SK-N-SH (cell line): ENCODE measurements at regions not wholly inside any gene's neighbourhood (a gene's known extent, or its start where the extent isn't known, plus 50 kb on each side); places are given as distances from the start of the nearest gene placed in this dataset.
"Not testable (repeated sequence)": the region's sequence is repeated elsewhere in the genome, so short reads cannot be mapped to it uniquely, and the experiment has no call there.

Source experiments
- CTCF ChIA-PET: fragments of 300-600, 350-600 bp; formaldehyde crosslinking; extraction: SDS; loops from one replicate; lab custom pipeline; 2021; lab: Yijun Ruan, JAX
- POLR2A ChIA-PET: fragments of 350-600 bp; sonication (Branson Sonifier 250); formaldehyde crosslinking; extraction: SDS; loops from one replicate; lab custom pipeline; 2020; ENCODE audit warnings: antibody characterized with exemption, inconsistent platforms; lab: Yijun Ruan, JAX
- DNase-seq: peaks from one replicate; pipeline ENCODE4 v3.0.0; 2012
- H2AFZ ChIP-seq: fragments of 200-600 bp; sonication (generic); 2 replicates; pipeline ENCODE4 v1.8.1; 2016; ENCODE audit warnings: antibody characterized with exemption, mild to moderate bottlenecking, low read depth
- H3F3A ChIP-seq: fragments of 200-600 bp; sonication (generic); replicated peaks from 2 replicates; pipeline ENCODE3; 2016; ENCODE audit warnings: antibody characterized with exemption, mild to moderate bottlenecking; ENCODE audit not compliant: insufficient read depth
- H3K27ac ChIP-seq, 2 experiments: fragments of 200-500 bp in 1 of 2; fragments of 200-600 bp in 1 of 2; sonication (Bioruptor generic) in 1 of 2; sonication (generic), shearing (Covaris generic) in 1 of 2; 2 replicates each; pipeline versions ENCODE4 v1.5.1 to v1.6.1; 2014 to 2016; ENCODE audit warnings: low read depth in 2 of 2, inconsistent platforms in 1 of 2, low read length in 1 of 2, mild to moderate bottlenecking in 1 of 2, mixed read lengths in 1 of 2
- H3K27me3 ChIP-seq: fragments of 200-600 bp; sonication (generic), shearing (Covaris generic); 2 replicates; pipeline ENCODE4 v1.6.1; 2016; ENCODE audit warnings: mixed run types; ENCODE audit not compliant: insufficient read depth
- H3K36me3 ChIP-seq, 2 experiments: fragments of 200-500 bp in 1 of 2; fragments of 200-600 bp in 1 of 2; sonication (Bioruptor generic) in 1 of 2; sonication (generic) in 1 of 2; replicated peaks in 1 of 2; 2 replicates each; pipeline versions ENCODE3 to v1.5.1; 2014 to 2016; ENCODE audit warnings: low read length in 1 of 2, mild to moderate bottlenecking in 1 of 2; ENCODE audit not compliant: insufficient read depth in 2 of 2, control insufficient read depth in 1 of 2
- H3K4me1 ChIP-seq, 2 experiments: fragments of 200-500 bp in 1 of 2; fragments of 200-600 bp in 1 of 2; sonication (Bioruptor generic) in 1 of 2; sonication (generic), shearing (Covaris generic) in 1 of 2; 2 replicates each; pipeline versions ENCODE4 v1.5.1 to v1.6.1; 2014 to 2016; ENCODE audit warnings: low read depth in 1 of 2, low read length in 1 of 2, mixed run types in 1 of 2; ENCODE audit not compliant: insufficient read depth in 2 of 2, control insufficient read depth in 1 of 2
- H3K4me2 ChIP-seq: fragments of 200-600 bp; sonication (generic), shearing (Covaris generic); 2 replicates; pipeline ENCODE4 v1.6.1; 2017; ENCODE audit warnings: mixed run types
- H3K4me3 ChIP-seq, 2 experiments: fragments of 200-500 bp in 1 of 2; fragments of 200-600 bp in 1 of 2; sonication (Bioruptor generic) in 1 of 2; sonication (generic), shearing (Covaris generic) in 1 of 2; 2 replicates each; pipeline versions ENCODE4 v1.5.1 to v1.8.1; 2014 to 2016; ENCODE audit warnings: low read depth in 2 of 2, inconsistent platforms in 1 of 2, low read length in 1 of 2, mild to moderate bottlenecking in 1 of 2, mixed read lengths in 1 of 2, moderate library complexity in 1 of 2
- H3K79me2 ChIP-seq: fragments of 200-600 bp; sonication (generic); 2 replicates; pipeline ENCODE4 v1.8.1; 2017; ENCODE audit warnings: mild to moderate bottlenecking; ENCODE audit not compliant: insufficient read depth
- H3K9ac ChIP-seq: fragments of 200-600 bp; sonication (generic); 2 replicates; pipeline ENCODE4 v1.6.1; 2017; ENCODE audit warnings: mixed run types
- H3K9me2 ChIP-seq: fragments of 200-600 bp; sonication (generic); 2 replicates; pipeline ENCODE4 v1.6.1; 2017; ENCODE audit warnings: mixed run types
- H3K9me3 ChIP-seq: fragments of 200-600 bp; sonication (generic); 2 replicates; pipeline ENCODE4 v1.6.1; 2017; ENCODE audit warnings: mixed run types, mild to moderate bottlenecking, moderate library complexity
- H4K20me1 ChIP-seq: fragments of 200-600 bp; sonication (generic); 2 replicates; pipeline ENCODE4 v1.6.1; 2017; ENCODE audit warnings: mild to moderate bottlenecking, mixed run types; ENCODE audit not compliant: insufficient read depth
- ELF1 ChIP-seq: IDR thresholded peaks from 2 replicates; pipeline ENCODE4 v1.4.0; 2012
- MEF2A ChIP-seq: IDR thresholded peaks from 2 replicates; pipeline ENCODE4 v1.4.0; 2012; ENCODE audit warnings: low read depth, borderline replicate concordance
- RCOR1 ChIP-seq: fragments of 150-350 bp; IDR thresholded peaks from 2 replicates; pipeline ENCODE4 v1.6.1; 2017; ENCODE audit warnings: antibody characterized with exemption, low read length
- SIN3A ChIP-seq: IDR thresholded peaks from 2 replicates; pipeline ENCODE4 v1.6.1; 2012; ENCODE audit warnings: low read depth, mild to moderate bottlenecking, low read length, moderate library complexity, borderline replicate concordance
- TAF1 ChIP-seq: IDR thresholded peaks from 2 replicates; pipeline ENCODE4 v1.6.1; 2012; ENCODE audit warnings: low read depth, mild to moderate bottlenecking, low read length, moderate library complexity, borderline replicate concordance
- TCF12 ChIP-seq: IDR thresholded peaks from 2 replicates; pipeline ENCODE4 v1.4.0; 2012
- WGBS: methylation state at CpG from one replicate; pipeline ENCODE4 v1.1.6; 2017; ENCODE audit warnings: low lambda C conversion rate; 5-methylcytosine and 5-hydroxymethylcytosine counted together
- TF ChIP-seq, protein P1 (sequence below): IDR thresholded peaks from 2 replicates; pipeline ENCODE4 v1.4.0; 2012; ENCODE audit warnings: low read depth, borderline replicate concordance
- TF ChIP-seq, protein P2 (sequence below): IDR thresholded peaks from 2 replicates; pipeline ENCODE4 v1.4.0; 2012; ENCODE audit warnings: low read depth
- TF ChIP-seq, protein P3 (sequence below): fragments of 150-350 bp; IDR thresholded peaks from 2 replicates; pipeline ENCODE4 v1.6.1; 2017; ENCODE audit warnings: antibody characterized with exemption, low read length, low read depth, borderline replicate concordance

DNA sequence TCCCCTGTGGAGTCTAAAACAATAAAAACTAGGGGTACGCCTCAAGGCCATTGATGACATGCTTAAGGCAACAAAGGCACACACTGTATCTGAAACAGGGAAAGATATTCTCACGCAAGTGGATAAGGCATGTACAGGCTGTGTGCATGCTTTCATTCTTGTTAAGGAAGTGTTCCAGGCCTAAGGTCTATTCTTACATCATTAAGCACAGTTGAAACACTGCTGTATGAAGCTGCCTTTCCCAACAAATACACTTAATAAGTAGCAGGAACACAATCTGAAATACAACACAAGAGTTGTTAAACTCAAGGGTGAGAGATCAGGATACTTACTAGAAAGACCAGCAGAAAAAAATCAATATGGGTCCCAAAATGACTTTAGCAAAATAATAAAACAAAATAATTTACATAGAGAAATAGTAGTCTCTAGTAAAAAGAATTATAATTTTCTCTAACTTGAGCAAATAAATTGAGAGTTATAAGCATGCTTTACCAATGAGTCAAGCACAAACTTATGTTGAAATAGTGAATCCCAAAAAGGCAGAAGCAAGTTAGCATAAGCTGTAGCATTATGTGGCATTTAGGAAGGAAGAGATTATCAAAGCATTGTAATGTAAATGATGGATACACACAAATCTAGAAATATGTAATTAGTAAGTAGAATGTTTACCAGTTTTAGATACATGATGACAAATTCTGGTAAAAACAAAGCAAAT is 796.9 kb downstream of the SLITRK1 start:
- Histone ChIP-seq H3K4me3 (no peak overlapping the region), H3K27me3 (no peaks in the 10 kb centered on the region), H3K27ac (no peak overlapping the region), H2AFZ (no peak overlapping the region), H3K4me2 (no peak overlapping the region), H3K9me3 (no peaks in the 10 kb centered on the region), H3K4me1 (no peaks in the 10 kb centered on the region), H3K9me2 (no peaks in the 10 kb centered on the region), H3F3A (no peaks in the 10 kb centered on the region), H3K79me2 (no peaks in the 10 kb centered on the region), H3K9ac (no peak overlapping the region), H3K36me3 (no peaks in the 10 kb centered on the region), H4K20me1 (no peaks in the 10 kb centered on the region)
- ChIA-PET POLR2A (no interaction called here), CTCF (no interaction called here)
- WGBS = 20% methylated on average over 2 of the region's 2 CpGs
- TF ChIP-seq, protein P1, sequence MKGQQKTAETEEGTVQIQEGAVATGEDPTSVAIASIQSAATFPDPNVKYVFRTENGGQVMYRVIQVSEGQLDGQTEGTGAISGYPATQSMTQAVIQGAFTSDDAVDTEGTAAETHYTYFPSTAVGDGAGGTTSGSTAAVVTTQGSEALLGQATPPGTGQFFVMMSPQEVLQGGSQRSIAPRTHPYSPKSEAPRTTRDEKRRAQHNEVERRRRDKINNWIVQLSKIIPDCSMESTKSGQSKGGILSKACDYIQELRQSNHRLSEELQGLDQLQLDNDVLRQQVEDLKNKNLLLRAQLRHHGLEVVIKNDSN = no peak
- no peak for DNase-seq

DNA sequence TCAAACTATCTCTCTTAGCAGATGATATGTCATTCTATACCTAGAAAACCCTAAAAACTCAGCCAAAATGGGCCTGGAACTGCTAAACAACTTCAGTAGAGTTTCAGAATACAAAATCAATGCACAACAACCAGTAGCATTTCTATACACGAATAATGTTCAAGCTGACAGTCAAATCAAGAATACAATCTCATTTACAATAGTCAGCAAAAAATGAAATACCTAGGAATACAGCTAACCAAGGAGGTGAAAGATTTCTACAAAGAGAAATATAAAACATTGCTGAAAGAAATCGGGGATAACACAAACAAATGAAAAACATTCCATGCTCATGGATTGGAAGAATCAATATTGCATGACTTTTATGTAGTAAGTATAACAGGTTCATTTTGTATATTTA is 804.8 kb downstream of the SLITRK1 start:
- H3K9me3 ChIP-seq = no peaks in the 10 kb centered on the region
- no peaks in the 10 kb centered on the region for H3K9me2 ChIP-seq
- CTCF ChIA-PET = interaction anchor here (0.6 kb wide), 1 partner anchor 210 kb away, joined by 4 read pairs; no protein-coding TSS in a partner anchor
- no peak overlapping the region for H3K4me2 ChIP-seq
- POLR2A ChIA-PET = no interaction called here
- no peak overlapping the region for H3K9ac ChIP-seq
- no peaks in the 10 kb centered on the region for H3K36me3 ChIP-seq
- no peak for DNase-seq
- no peak overlapping the region for H3K4me3 ChIP-seq
- no peaks in the 10 kb centered on the region for H3K4me1 ChIP-seq
- no peaks in the 10 kb centered on the region for H3K79me2 ChIP-seq
- H2AFZ ChIP-seq = no peak overlapping the region
- no peaks in the 10 kb centered on the region for H4K20me1 ChIP-seq
- H3F3A ChIP-seq = no peaks in the 10 kb centered on the region
- TF ChIP-seq, protein P2, sequence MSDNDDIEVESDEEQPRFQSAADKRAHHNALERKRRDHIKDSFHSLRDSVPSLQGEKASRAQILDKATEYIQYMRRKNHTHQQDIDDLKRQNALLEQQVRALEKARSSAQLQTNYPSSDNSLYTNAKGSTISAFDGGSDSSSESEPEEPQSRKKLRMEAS = no peak
- no peak for TF ChIP-seq SIN3A
- no peak for TF ChIP-seq ELF1
- TF ChIP-seq, protein P3, sequence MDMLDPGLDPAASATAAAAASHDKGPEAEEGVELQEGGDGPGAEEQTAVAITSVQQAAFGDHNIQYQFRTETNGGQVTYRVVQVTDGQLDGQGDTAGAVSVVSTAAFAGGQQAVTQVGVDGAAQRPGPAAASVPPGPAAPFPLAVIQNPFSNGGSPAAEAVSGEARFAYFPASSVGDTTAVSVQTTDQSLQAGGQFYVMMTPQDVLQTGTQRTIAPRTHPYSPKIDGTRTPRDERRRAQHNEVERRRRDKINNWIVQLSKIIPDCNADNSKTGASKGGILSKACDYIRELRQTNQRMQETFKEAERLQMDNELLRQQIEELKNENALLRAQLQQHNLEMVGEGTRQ = no peak
- no peak for TF ChIP-seq TAF1
- TF ChIP-seq TCF12 = no peak
- TF ChIP-seq RCOR1 = no peak
- no peak for TF ChIP-seq MEF2A
- H3K27me3 ChIP-seq = no peaks in the 10 kb centered on the region
- no peak overlapping the region for H3K27ac ChIP-seq
- WGBS = 3% methylated on average over 2 of the region's 2 CpGs

GRCh38 chr13:83073930-83074329 is 808.3 kb downstream of the SLITRK1 start:
- H3K79me2 ChIP-seq, H3F3A ChIP-seq, DNase-seq, H4K20me1 ChIP-seq, CTCF ChIA-PET, H3K4me1 ChIP-seq, H3K36me3 ChIP-seq, H3K27ac ChIP-seq, H3K9me3 ChIP-seq, H3K9ac ChIP-seq, H3K9me2 ChIP-seq, H2AFZ ChIP-seq, POLR2A ChIA-PET, H3K27me3 ChIP-seq, H3K4me2 ChIP-seq, H3K4me3 ChIP-seq: not testable (repeated sequence)
